B cell (primary cell): ENCODE measurements at regions not wholly inside any gene's neighbourhood (a gene's known extent, or its start where the extent isn't known, plus 50 kb on each side); places are given as distances from the start of the nearest gene placed in this dataset.

ENCODE experiments used
- ATAC-seq: fragments of 200-7000 bp; cut with Tn5 transposase; one replicate; pipeline ENCODE4 v1.10.0; 2021; ENCODE audit warnings: low read depth, mild to moderate bottlenecking, moderate number of reproducible peaks, moderate library complexity
- CTCF ChIA-PET: fragments of 350-600 bp; sonication (Branson Sonifier 250); formaldehyde crosslinking; loops from one replicate; lab custom pipeline; 2021; ENCODE audit warnings: antibody characterized with exemption, inconsistent platforms; lab: Charles Lee
- POLR2A ChIA-PET: fragments of 350-600 bp; sonication (Branson Sonifier 250); formaldehyde crosslinking; loops from one replicate; lab custom pipeline; 2021; ENCODE audit warnings: antibody characterized with exemption; lab: Charles Lee
- DNase-seq: peaks from one replicate; pipeline ENCODE4 v3.0.0; 2013
- H2AFZ ChIP-seq: 2 replicates; pipeline ENCODE4 v1.6.1; 2012; ENCODE audit warnings: mild to moderate bottlenecking, low read depth, low read length; ENCODE audit not compliant: insufficient read depth, poor library complexity, severe bottlenecking
- H3K27ac ChIP-seq, 2 donors: 1 replicate in 1 of 2; 2 replicates in 1 of 2; pipeline ENCODE4 v1.5.1; 2012 to 2013; ENCODE audit warnings: low read length in 2 of 2, mild to moderate bottlenecking in 2 of 2, moderate library complexity in 1 of 2
- H3K27me3 ChIP-seq, 4 experiments: fragments of 200-600 bp in 1 of 4; sonication (generic) in 1 of 4; replicated peaks in 1 of 4; 1 replicate in 2 of 4; 2 replicates in 2 of 4; pipeline versions ENCODE4 v1.6.1 to v1.7.0; 2013 to 2016; ENCODE audit warnings: low read length in 3 of 4, mild to moderate bottlenecking in 2 of 4, mixed read lengths in 1 of 4, moderate library complexity in 1 of 4; ENCODE audit not compliant: insufficient read depth in 4 of 4, control insufficient read depth in 3 of 4; ENCODE audit errors: control extremely low read depth in 1 of 4
- H3K36me3 ChIP-seq, 2 experiments: replicated peaks in 1 of 2; 1 replicate in 1 of 2; 2 replicates in 1 of 2; pipeline versions ENCODE4 v1.6.1 to v1.7.1; 2013; ENCODE audit warnings: low read length in 1 of 2; ENCODE audit not compliant: insufficient read depth in 2 of 2, control insufficient read depth in 1 of 2; ENCODE audit errors: control extremely low read depth in 1 of 2, extremely low read depth in 1 of 2
- H3K4me1 ChIP-seq, 2 donors: fragments of 200-600 bp in 1 of 2; sonication (generic) in 1 of 2; 1 replicate in 1 of 2; 2 replicates in 1 of 2; pipeline versions ENCODE4 v1.5.1 to v1.6.1; 2013 to 2017; ENCODE audit warnings: low read length in 2 of 2; ENCODE audit not compliant: control insufficient read depth in 2 of 2, insufficient read depth in 2 of 2
- H3K4me2 ChIP-seq: replicated peaks from 2 replicates; pipeline ENCODE3; 2012; ENCODE audit warnings: mild to moderate bottlenecking, low read depth, low read length; ENCODE audit not compliant: poor library complexity, severe bottlenecking
- H3K4me3 ChIP-seq, 5 experiments: fragments of 200-600 bp in 1 of 5; sonication (generic) in 1 of 5; 1 replicate in 3 of 5; 2 replicates in 2 of 5; pipeline versions ENCODE4 v1.5.1 to v1.7.0; 2011 to 2016; ENCODE audit warnings: low read length in 4 of 5, mild to moderate bottlenecking in 4 of 5, low read depth in 2 of 5, control low read depth in 1 of 5, moderate library complexity in 1 of 5; ENCODE audit not compliant: insufficient read depth in 1 of 5; ENCODE audit errors: control extremely low read depth in 1 of 5, extremely low read depth in 1 of 5
- H3K79me2 ChIP-seq: fragments of 200-600 bp; sonication (generic); one replicate; pipeline ENCODE4 v1.6.0; 2016; ENCODE audit warnings: low read length; ENCODE audit not compliant: control insufficient read depth, insufficient read depth
- H3K9ac ChIP-seq: fragments of 200-600 bp; sonication (generic); 2 replicates; pipeline ENCODE4 v1.6.1; 2017; ENCODE audit warnings: mild to moderate bottlenecking, low read length, moderate library complexity
- H3K9me3 ChIP-seq, 3 donors: one replicate each; pipeline versions ENCODE4 v1.6.1 to v1.7.1; 2013; ENCODE audit warnings: low read length in 2 of 3; ENCODE audit not compliant: control insufficient read depth in 2 of 3, insufficient read depth in 1 of 3; ENCODE audit errors: control extremely low read depth in 1 of 3
- H4K20me1 ChIP-seq: 2 replicates; pipeline ENCODE4 v1.6.0; 2012; ENCODE audit warnings: mild to moderate bottlenecking, low read length; ENCODE audit not compliant: insufficient read depth, control insufficient read depth, poor library complexity, severe bottlenecking
- H3K27ac Mint-ChIP-seq: one replicate; pipeline ENCODE4 v1.8.0; 2021; ENCODE audit warnings: mixed read lengths
- H3K27me3 Mint-ChIP-seq: one replicate; pipeline ENCODE4 v1.8.0; 2021; ENCODE audit warnings: mixed read lengths
- H3K4me1 Mint-ChIP-seq: one replicate; pipeline ENCODE4 v1.8.0; 2021; ENCODE audit warnings: mixed read lengths
- H3K4me3 Mint-ChIP-seq: one replicate; pipeline ENCODE4 v1.8.0; 2021; ENCODE audit warnings: mixed read lengths
- H3K9me3 Mint-ChIP-seq: one replicate; pipeline ENCODE4 v1.8.0; 2022; ENCODE audit warnings: mixed read lengths; ENCODE audit not compliant: insufficient read depth
- EZH2 ChIP-seq: IDR thresholded peaks from 2 replicates; pipeline ENCODE4 v1.6.1; 2012; ENCODE audit warnings: borderline replicate concordance, low read depth, mild to moderate bottlenecking, moderate library complexity, low read length; ENCODE audit not compliant: insufficient read depth, poor library complexity, severe bottlenecking
- WGBS: methylation state at CpG from one replicate; pipeline ENCODE4 v1.1.5; 2013; ENCODE audit warnings: missing lambda C conversion rate; ENCODE audit not compliant: insufficient coverage; 5-methylcytosine and 5-hydroxymethylcytosine counted together
- intact Hi-C: fragments of 100-400 bp; cut with micrococcal nuclease; formaldehyde crosslinking; loops from one replicate; pipeline ENCODE4 v1.10.0; 2022
- TF ChIP-seq, protein P1 (sequence below): fragments of 200-600 bp; IDR thresholded peaks from one replicate; pipeline ENCODE4 v1.8.0; 2022; ENCODE audit warnings: antibody characterized with exemption, mild to moderate bottlenecking

GRCh38 chr18:34339155-34339554 lies 114.4 kb upstream of the NOL4 start:
- Histone ChIP-seq H3K4me1 (no peaks in the 10 kb centered on the region), H2AFZ (no peak overlapping the region), H3K27ac (no peak overlapping the region), H3K79me2 (no peaks in the 10 kb centered on the region), H3K9ac (no peak overlapping the region), H3K27me3 (no peaks in the 10 kb centered on the region), H4K20me1 (no peaks in the 10 kb centered on the region), H3K9me3 (no peaks in the 10 kb centered on the region), H3K4me3 (no peak overlapping the region), H3K4me2 (no peak overlapping the region), H3K36me3 (no peaks in the 10 kb centered on the region)
- no peak overlapping the region for H3K4me3 Mint-ChIP-seq
- DNase-seq (no peak), ATAC-seq (no peak)
- H3K27me3 Mint-ChIP-seq: no peaks in the 10 kb centered on the region
- H3K27ac Mint-ChIP-seq: no peak overlapping the region
- ChIA-PET POLR2A (no interaction called here), CTCF (no interaction called here)
- intact Hi-C loops: no loop called here
- no peaks in the 10 kb centered on the region for H3K4me1 Mint-ChIP-seq
- no CpG with 5 or more reads among the region's 1 CpG for WGBS
- TF ChIP-seq, protein P1, sequence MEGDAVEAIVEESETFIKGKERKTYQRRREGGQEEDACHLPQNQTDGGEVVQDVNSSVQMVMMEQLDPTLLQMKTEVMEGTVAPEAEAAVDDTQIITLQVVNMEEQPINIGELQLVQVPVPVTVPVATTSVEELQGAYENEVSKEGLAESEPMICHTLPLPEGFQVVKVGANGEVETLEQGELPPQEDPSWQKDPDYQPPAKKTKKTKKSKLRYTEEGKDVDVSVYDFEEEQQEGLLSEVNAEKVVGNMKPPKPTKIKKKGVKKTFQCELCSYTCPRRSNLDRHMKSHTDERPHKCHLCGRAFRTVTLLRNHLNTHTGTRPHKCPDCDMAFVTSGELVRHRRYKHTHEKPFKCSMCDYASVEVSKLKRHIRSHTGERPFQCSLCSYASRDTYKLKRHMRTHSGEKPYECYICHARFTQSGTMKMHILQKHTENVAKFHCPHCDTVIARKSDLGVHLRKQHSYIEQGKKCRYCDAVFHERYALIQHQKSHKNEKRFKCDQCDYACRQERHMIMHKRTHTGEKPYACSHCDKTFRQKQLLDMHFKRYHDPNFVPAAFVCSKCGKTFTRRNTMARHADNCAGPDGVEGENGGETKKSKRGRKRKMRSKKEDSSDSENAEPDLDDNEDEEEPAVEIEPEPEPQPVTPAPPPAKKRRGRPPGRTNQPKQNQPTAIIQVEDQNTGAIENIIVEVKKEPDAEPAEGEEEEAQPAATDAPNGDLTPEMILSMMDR: no peak
- TF ChIP-seq EZH2: no peak
- H3K9me3 Mint-ChIP-seq: no peaks in the 10 kb centered on the region

DNA sequence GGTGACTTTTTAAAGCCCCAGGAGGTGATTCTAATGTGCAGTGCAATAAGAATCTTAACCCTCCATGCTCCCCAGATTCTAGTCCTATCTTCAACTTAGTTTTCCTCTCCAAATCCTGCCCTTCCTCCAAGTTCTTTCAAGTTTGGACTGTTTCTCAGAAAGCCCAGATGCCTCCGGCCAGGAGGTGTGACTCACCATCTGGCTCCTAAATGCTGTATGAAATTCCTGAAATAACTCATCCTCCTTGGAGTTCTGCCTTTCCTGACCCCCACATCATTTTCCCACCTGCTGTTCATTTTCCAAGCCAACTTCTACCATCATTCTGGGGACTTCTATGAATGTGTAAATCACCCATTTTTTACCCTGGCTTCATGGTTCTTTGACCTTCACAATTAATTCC lies 118.2 kb upstream of the NOL4 start:
- CTCF ChIA-PET: no interaction called here
- H3K4me3 ChIP-seq: no peak overlapping the region
- H3K9ac ChIP-seq: no peak overlapping the region
- H4K20me1 ChIP-seq: no peaks in the 10 kb centered on the region
- Mint-ChIP-seq H3K4me3 (no peak overlapping the region), H3K4me1 (no peaks in the 10 kb centered on the region), H3K9me3 (no peaks in the 10 kb centered on the region), H3K27ac (no peak overlapping the region), H3K27me3 (no peaks in the 10 kb centered on the region)
- no peaks in the 10 kb centered on the region for H3K9me3 ChIP-seq
- H3K4me2 ChIP-seq: no peak overlapping the region
- POLR2A ChIA-PET: no interaction called here
- H3K36me3 ChIP-seq: no peaks in the 10 kb centered on the region
- intact Hi-C loops: no loop called here
- DNase-seq (no peak), ATAC-seq (no peak)
- no peaks in the 10 kb centered on the region for H3K4me1 ChIP-seq
- 100% methylated on average over 1 of the region's 1 CpG for WGBS
- H3K27me3 ChIP-seq: no peaks in the 10 kb centered on the region
- H3K27ac ChIP-seq: no peak overlapping the region
- TF ChIP-seq, protein P1: no peak
- no peak for TF ChIP-seq EZH2
- no peaks in the 10 kb centered on the region for H3K79me2 ChIP-seq
- no peak overlapping the region for H2AFZ ChIP-seq
